T-cell (primary cell): ENCODE measurements at regions not wholly inside any gene's neighbourhood (a gene's known extent, or its start where the extent isn't known, plus 50 kb on each side); places are given as distances from the start of the nearest gene placed in this dataset.

Experiments
- ATAC-seq, 4 experiments: fragments of 200-7000 bp in 3 of 4; fragments of 150-1000 bp in 1 of 4; cut with Tn5 transposase; replicated peaks in 1 of 4; 1 replicate in 3 of 4; 2 replicates in 1 of 4; pipeline ENCODE4 v1.10.0; 2021; ENCODE audit warnings: moderate library complexity in 3 of 4, mild to moderate bottlenecking in 2 of 4, moderate number of reproducible peaks in 1 of 4
- CTCF ChIA-PET, 2 donors: fragments of 300-600 bp; sonication (Branson Sonifier 250); formaldehyde crosslinking; loops; one replicate each; lab custom pipeline; 2022; ENCODE audit warnings: antibody characterized with exemption in 2 of 2; lab: Charles Lee
- POLR2A ChIA-PET, 2 donors: fragments of 300-600 bp; sonication (Branson Sonifier 250); formaldehyde crosslinking; loops; one replicate each; lab custom pipeline; 2022; ENCODE audit warnings: antibody characterized with exemption in 2 of 2; lab: Charles Lee
- DNase-seq, 35 experiments: peaks; one replicate each; pipeline versions ENCODE4 v3.0.0 to v3.0.0-alpha.2; 2013 to 2023
- H3K27ac ChIP-seq: one replicate; pipeline ENCODE4 v1.5.1; 2013; ENCODE audit warnings: low read length
- H3K27me3 ChIP-seq, 2 experiments: replicated peaks in 1 of 2; 1 replicate in 1 of 2; 2 replicates in 1 of 2; pipeline versions ENCODE4 v1.6.1 to v1.7.0; 2013; ENCODE audit warnings: low read length in 1 of 2, mixed read lengths in 1 of 2; ENCODE audit not compliant: control insufficient read depth in 2 of 2, insufficient read depth in 2 of 2; ENCODE audit errors: extremely low read depth in 1 of 2
- H3K36me3 ChIP-seq, 2 donors: 1 replicate in 1 of 2; 2 replicates in 1 of 2; pipeline versions ENCODE4 v1.6.1 to v1.7.0; 2013; ENCODE audit warnings: low read length in 1 of 2; ENCODE audit not compliant: control insufficient read depth in 2 of 2, insufficient read depth in 1 of 2; ENCODE audit errors: extremely low read depth in 1 of 2
- H3K4me1 ChIP-seq, 2 experiments: 1 replicate in 1 of 2; 2 replicates in 1 of 2; pipeline versions ENCODE4 v1.6.1 to v1.7.0; 2013; ENCODE audit warnings: low read length in 2 of 2, mixed read lengths in 1 of 2; ENCODE audit not compliant: insufficient read depth in 2 of 2, control insufficient read depth in 1 of 2; ENCODE audit errors: extremely low read depth in 1 of 2
- H3K4me3 ChIP-seq, 2 donors: 1 replicate in 1 of 2; 2 replicates in 1 of 2; pipeline versions ENCODE4 v1.5.1 to v1.7.0; 2013; ENCODE audit warnings: mild to moderate bottlenecking in 2 of 2, low read length in 1 of 2, moderate library complexity in 1 of 2; ENCODE audit not compliant: control insufficient read depth in 1 of 2; ENCODE audit errors: extremely low read depth in 1 of 2
- H3K9me3 ChIP-seq: 2 replicates; pipeline ENCODE4 v1.7.0; 2013
- H3K27ac Mint-ChIP-seq, 2 donors: one replicate each; pipeline ENCODE4 v1.8.0; 2020 to 2021; ENCODE audit warnings: mild to moderate bottlenecking in 2 of 2, mixed read lengths in 2 of 2
- H3K27me3 Mint-ChIP-seq, 2 donors: one replicate each; pipeline ENCODE4 v1.8.0; 2021 to 2022; ENCODE audit warnings: mixed read lengths in 2 of 2
- H3K36me3 Mint-ChIP-seq: one replicate; pipeline ENCODE4 v1.8.0; 2021; ENCODE audit warnings: mixed read lengths
- H3K4me1 Mint-ChIP-seq, 3 donors: one replicate each; pipeline ENCODE4 v1.8.0; 2020 to 2022; ENCODE audit warnings: mixed read lengths in 3 of 3, mild to moderate bottlenecking in 1 of 3
- H3K4me3 Mint-ChIP-seq, 3 donors: one replicate each; pipeline ENCODE4 v1.8.0; 2020 to 2022; ENCODE audit warnings: mild to moderate bottlenecking in 3 of 3, mixed read lengths in 3 of 3, moderate library complexity in 3 of 3
- H3K9me3 Mint-ChIP-seq, 3 donors: one replicate each; pipeline ENCODE4 v1.8.0; 2020 to 2022; ENCODE audit warnings: mixed read lengths in 3 of 3
- WGBS: methylation state at CpG from one replicate; pipeline ENCODE4 v1.1.5; 2013; ENCODE audit warnings: missing lambda C conversion rate; ENCODE audit not compliant: insufficient coverage; 5-methylcytosine and 5-hydroxymethylcytosine counted together

DNA sequence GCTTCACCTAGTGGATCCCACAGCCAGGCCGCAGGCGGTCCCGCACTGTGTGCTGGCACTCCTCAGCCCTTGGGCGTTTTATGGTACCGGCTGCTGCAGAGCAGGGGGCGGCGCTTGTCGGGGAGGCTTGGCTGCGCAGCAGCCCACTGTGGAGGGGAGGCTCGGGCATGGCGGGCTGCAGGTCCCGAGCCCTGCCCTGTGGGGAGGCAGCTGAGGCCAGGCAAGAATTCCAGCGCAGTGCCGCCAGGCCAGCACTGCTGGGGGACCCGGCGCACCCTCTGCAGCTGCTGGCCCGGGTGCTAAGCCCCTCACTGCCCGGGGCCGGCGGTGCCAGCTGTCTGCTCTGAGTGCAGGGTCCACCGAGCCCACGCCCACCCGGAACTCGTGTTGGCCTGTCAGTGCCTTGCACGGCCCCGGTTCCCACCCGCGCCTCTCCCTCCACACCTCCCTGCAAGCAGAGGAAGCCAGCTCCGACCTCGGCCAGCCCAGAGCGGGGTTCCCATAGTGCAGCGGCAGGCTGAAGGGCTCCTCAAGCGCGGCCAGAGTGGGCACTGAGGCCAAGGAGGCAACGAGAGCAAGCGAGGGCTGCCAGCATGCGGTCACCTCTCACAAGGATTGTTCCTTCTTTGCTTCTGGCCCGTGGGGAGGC is 435.0 kb upstream of the ATP10A start:
- no peaks in the 10 kb centered on the region for H3K27me3 ChIP-seq
- Mint-ChIP-seq H3K27me3 (peaks cover 2 to 4% of the 10 kb centered on the region in 2 donors), H3K36me3 (no peaks in the 10 kb centered on the region), H3K4me3 (no peak overlapping the region), H3K27ac (no peak overlapping the region), H3K4me1 (no peaks in the 10 kb centered on the region), H3K9me3 (peaks cover 3 to 6% (median 3%) of the 10 kb centered on the region in 3 donors)
- H3K4me3 ChIP-seq, result no peak overlapping the region
- DNase-seq (no peak), ATAC-seq (no peak)
- no peaks in the 10 kb centered on the region for H3K9me3 ChIP-seq
- H3K27ac ChIP-seq, result no peak overlapping the region
- 94% methylated on average over 32 of the region's 38 CpGs for WGBS
- no peaks in the 10 kb centered on the region for H3K36me3 ChIP-seq
- POLR2A ChIA-PET, result no interaction called here
- H3K4me1 ChIP-seq, result no peaks in the 10 kb centered on the region
- CTCF ChIA-PET, result no interaction called here

DNA sequence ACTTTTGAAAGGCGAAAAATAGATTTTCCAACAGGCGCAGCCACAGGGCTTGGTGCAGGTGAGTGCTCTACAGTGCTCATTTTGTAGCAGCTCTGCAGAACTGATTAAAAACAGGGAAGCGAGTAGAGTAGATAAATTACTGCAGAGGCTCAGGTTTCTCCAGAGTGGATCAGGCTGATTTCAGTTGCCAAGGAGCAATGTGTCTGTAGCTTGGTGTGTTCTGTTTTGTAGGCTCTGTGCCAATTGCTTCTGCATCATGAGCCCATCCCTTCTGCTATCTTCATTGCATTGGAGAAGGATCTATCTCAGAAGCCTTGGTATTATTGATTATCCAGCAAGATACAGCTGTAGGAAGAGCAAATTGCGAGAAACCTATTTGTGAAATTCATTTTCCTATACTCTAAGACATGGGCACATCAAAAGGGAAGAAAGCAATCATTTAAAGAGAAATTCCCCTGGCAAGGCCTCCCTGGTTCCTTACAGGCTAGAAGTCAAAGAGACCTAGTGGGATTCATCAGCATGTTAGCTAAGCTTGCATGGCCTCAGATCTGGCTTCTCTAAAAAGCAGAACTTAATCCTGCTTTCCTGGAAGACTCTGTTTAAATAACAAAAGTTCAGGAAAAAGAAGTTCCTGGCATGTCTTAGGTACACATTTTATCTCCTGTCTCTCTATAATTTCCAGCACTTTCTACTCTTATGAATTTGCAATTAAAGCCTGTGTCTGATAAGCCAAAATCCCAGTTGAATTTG is 432.4 kb upstream of the ATP10A start:
- H3K4me3 ChIP-seq, result no peak overlapping the region
- 33% methylated on average over 1 of the region's 4 CpGs for WGBS
- DNase-seq (no peak), ATAC-seq (no peak)
- no peak overlapping the region for H3K27ac ChIP-seq
- no peaks in the 10 kb centered on the region for H3K27me3 ChIP-seq
- no peaks in the 10 kb centered on the region for H3K9me3 ChIP-seq
- Mint-ChIP-seq H3K27me3 (peaks cover 3% of the 10 kb centered on the region in 2 donors), H3K27ac (no peak overlapping the region), H3K4me3 (no peak overlapping the region), H3K4me1 (no peaks in the 10 kb centered on the region), H3K9me3 (peaks cover 4 to 10% (median 9%) of the 10 kb centered on the region in 3 donors), H3K36me3 (no peaks in the 10 kb centered on the region)
- ChIA-PET POLR2A (no interaction called here), CTCF (no interaction called here)
- no peaks in the 10 kb centered on the region for H3K36me3 ChIP-seq
- H3K4me1 ChIP-seq, result no peaks in the 10 kb centered on the region

DNA sequence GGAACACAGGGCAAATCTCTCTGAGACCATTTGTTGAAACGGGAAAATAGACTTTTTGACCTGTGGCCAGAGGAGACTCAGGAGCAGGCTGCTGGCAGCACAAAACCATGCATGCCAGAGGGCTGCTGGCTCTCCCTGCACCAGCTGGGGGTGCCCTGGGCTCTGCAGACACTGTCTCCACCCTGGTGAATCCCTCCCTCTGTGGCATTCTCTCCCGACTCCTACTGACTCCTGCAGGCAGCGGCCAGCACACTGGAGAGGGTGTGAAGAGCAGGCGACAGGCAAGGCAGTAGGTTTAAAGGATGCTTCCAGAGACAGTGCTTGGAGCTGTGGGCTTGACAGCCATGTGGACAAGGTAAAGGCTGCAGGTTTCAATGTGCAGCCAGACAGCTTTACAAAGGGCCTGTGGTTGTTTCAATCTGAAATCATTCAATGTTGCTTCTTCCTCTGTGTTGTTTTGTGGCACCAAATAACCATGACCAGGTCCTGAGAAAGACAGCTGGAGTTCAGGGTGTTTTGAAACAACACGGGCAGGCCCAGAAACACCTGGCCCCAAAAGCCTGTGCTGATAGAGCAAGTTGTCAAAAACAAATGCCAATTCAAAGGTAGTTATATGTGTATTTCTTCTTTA is 431.0 kb upstream of the ATP10A start:
- peaks cover 9 to 15% (median 10%) of the 10 kb centered on the region in 3 donors for H3K9me3 Mint-ChIP-seq
- no peak overlapping the region for H3K27ac Mint-ChIP-seq
- H3K4me3 Mint-ChIP-seq, result no peak overlapping the region
- CTCF ChIA-PET, result no interaction called here
- no peak for ATAC-seq
- Histone ChIP-seq H3K9me3 (no peaks in the 10 kb centered on the region), H3K27me3 (no peaks in the 10 kb centered on the region), H3K36me3 (no peaks in the 10 kb centered on the region), H3K4me3 (no peak overlapping the region), H3K4me1 (no peaks in the 10 kb centered on the region), H3K27ac (no peak overlapping the region)
- POLR2A ChIA-PET, result no interaction called here
- 39% methylated on average over 2 of the region's 5 CpGs for WGBS
- no peaks in the 10 kb centered on the region for H3K4me1 Mint-ChIP-seq
- peaks cover 3% of the 10 kb centered on the region in 2 donors for H3K27me3 Mint-ChIP-seq
- no peaks in the 10 kb centered on the region for H3K36me3 Mint-ChIP-seq
- no peak for DNase-seq

DNA sequence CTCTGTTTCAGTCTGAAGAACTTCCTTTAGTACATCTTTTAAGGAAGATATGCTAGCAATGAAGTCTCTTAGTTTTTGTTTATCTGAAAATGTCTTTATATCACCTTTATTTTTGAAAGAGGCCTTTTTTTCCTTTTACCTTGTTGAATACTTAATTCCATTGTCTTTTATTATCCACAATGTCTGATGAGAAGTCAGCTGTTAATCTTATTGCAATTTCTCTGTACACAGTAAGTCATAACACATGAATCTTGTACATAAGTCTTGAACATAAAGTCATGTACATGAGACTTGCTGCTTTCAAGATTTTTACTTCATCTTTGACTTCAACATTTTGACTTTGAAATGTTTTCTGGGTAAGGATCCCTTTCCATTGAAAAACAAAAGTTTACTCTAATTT is 424.3 kb upstream of the ATP10A start:
- no peak for ATAC-seq
- H3K27me3 ChIP-seq, result no peaks in the 10 kb centered on the region
- no peaks in the 10 kb centered on the region for H3K9me3 ChIP-seq
- H3K4me1 ChIP-seq, result no peaks in the 10 kb centered on the region
- H3K36me3 ChIP-seq, result no peaks in the 10 kb centered on the region
- peaks cover 2 to 3% of the 10 kb centered on the region in 2 donors for H3K27me3 Mint-ChIP-seq
- H3K9me3 Mint-ChIP-seq, result peaks cover 13 to 36% (median 17%) of the 10 kb centered on the region in 3 donors
- CTCF ChIA-PET, result no interaction called here
- POLR2A ChIA-PET, result no interaction called here
- H3K4me3 ChIP-seq, result no peak overlapping the region
- H3K4me3 Mint-ChIP-seq, result no peak overlapping the region
- DNase-seq, result no peak
- H3K27ac ChIP-seq, result no peak overlapping the region
- no peak overlapping the region for H3K27ac Mint-ChIP-seq
- H3K36me3 Mint-ChIP-seq, result no peaks in the 10 kb centered on the region
- no peaks in the 10 kb centered on the region for H3K4me1 Mint-ChIP-seq

DNA sequence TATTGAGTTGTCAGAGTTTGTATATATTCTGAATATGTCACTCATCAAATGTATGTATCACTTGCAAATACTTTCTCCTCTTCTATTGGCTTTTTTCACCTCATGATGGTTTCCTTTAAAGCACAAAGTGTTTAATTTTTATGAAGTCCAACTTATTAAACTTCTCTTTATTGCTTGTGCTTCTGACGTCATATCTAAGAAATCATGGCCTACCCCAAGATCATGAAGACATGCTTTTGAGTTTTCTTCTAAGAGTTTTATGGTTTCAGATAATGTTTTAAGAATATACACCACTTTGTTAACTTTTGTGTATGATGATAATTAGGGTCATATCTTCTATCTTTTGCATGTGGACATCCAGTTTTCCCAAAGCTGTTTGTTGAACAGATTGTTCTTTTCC is 417.2 kb upstream of the ATP10A start:
- POLR2A ChIA-PET, result no interaction called here
- Mint-ChIP-seq H3K9me3 (peaks cover 0 to 5% (median 0%) of the 10 kb centered on the region in 3 donors), H3K4me1 (no peaks in the 10 kb centered on the region)

DNA sequence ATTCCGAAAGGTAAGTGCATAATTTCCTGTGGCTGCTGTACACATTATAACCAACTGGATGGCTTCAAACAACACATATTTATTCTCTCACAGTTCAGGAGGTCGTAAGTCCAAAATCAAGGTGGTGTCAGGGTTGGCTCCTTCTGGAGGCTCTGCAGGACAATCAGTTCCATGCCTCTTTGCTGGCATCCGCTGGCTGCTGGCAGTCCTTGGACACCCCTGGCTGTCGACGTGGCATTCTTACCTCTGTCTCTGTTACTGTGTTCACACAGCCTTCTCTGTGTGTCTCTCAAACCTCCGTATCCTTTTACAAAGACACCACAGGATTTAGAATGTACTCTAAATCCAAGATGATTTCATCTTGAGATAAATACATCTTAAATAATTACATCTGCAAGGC is 398.8 kb upstream of the ATP10A start:
- Mint-ChIP-seq H3K4me3 (no peak overlapping the region), H3K36me3 (no peaks in the 10 kb centered on the region), H3K9me3 (no peaks in the 10 kb centered on the region), H3K4me1 (no peaks in the 10 kb centered on the region), H3K27me3 (peaks cover 10 to 11% of the 10 kb centered on the region in 2 donors), H3K27ac (no peak overlapping the region)
- Histone ChIP-seq H3K27ac (no peak overlapping the region), H3K36me3 (no peaks in the 10 kb centered on the region), H3K9me3 (no peaks in the 10 kb centered on the region), H3K27me3 (peaks cover 0 to 13% of the 10 kb centered on the region in 2 experiments), H3K4me3 (no peak overlapping the region), H3K4me1 (no peaks in the 10 kb centered on the region)
- DNase-seq (no peak), ATAC-seq (no peak)
- POLR2A ChIA-PET, result no interaction called here
- WGBS, result 76% methylated on average over 5 of the region's 6 CpGs
- CTCF ChIA-PET, result no interaction called here

More for the DNA sequence above, 417.2 kb upstream of the ATP10A start:
- no peaks in the 10 kb centered on the region for H3K27me3 Mint-ChIP-seq
- no peak overlapping the region for H3K27ac Mint-ChIP-seq
- no CpG with 5 or more reads among the region's 1 CpG for WGBS
- DNase-seq (no peak), ATAC-seq (no peak)
- CTCF ChIA-PET, result no interaction called here
- Histone ChIP-seq H3K36me3 (no peaks in the 10 kb centered on the region), H3K27me3 (no peaks in the 10 kb centered on the region), H3K9me3 (no peaks in the 10 kb centered on the region), H3K4me1 (no peaks in the 10 kb centered on the region), H3K27ac (no peak overlapping the region), H3K4me3 (no peak overlapping the region)
- H3K36me3 Mint-ChIP-seq, result no peaks in the 10 kb centered on the region
- no peak overlapping the region for H3K4me3 Mint-ChIP-seq
